ENCODE measurements at regions not wholly inside any gene's neighbourhood (a gene's known extent, or its start where the extent isn't known, plus 50 kb on each side); places are given as distances from the start of the nearest gene placed in this dataset.

GRCh38 chr13:109397285-109397684 lies 389.1 kb downstream of the IRS2 start:
- no peak for TF ChIP-seq CTCF (IDR thresholded peaks at IDR 0.05; ENCODE audit: low read depth, low read length)
- no peaks in the 10 kb centered on the region for H3K36me3 ChIP-seq
- no peak overlapping the region for H3K27ac ChIP-seq
- H3K9me3 ChIP-seq (ENCODE audit: severe bottlenecking): peaks cover 7% of the 10 kb centered on the region
- DNase-seq: no peak
- H3K27me3 ChIP-seq (ENCODE audit: insufficient read depth, low read depth, severe bottlenecking): no peaks in the 10 kb centered on the region
- H3K4me3 ChIP-seq (ENCODE audit: low read depth, low read length): no peak overlapping the region

GRCh38 chr13:109396266-109396665 lies 390.1 kb downstream of the IRS2 start:
- TF ChIP-seq CTCF (IDR thresholded peaks at IDR 0.05; ENCODE audit: low read depth, low read length): no peak
- no peak overlapping the region for H3K27ac ChIP-seq
- no peak for DNase-seq
- H3K9me3 ChIP-seq (ENCODE audit: severe bottlenecking): peaks cover 5% of the 10 kb centered on the region
- no peak overlapping the region for H3K4me3 ChIP-seq (ENCODE audit: low read depth, low read length)
- no peaks in the 10 kb centered on the region for H3K27me3 ChIP-seq (ENCODE audit: insufficient read depth, low read depth, severe bottlenecking)
- no peaks in the 10 kb centered on the region for H3K36me3 ChIP-seq

- DNase-seq: no peak
- no peak overlapping the region for H3K27ac ChIP-seq
- H3K27me3 ChIP-seq (ENCODE audit: insufficient read depth, low read depth, severe bottlenecking): no peaks in the 10 kb centered on the region
- H3K4me3 ChIP-seq (ENCODE audit: low read depth, low read length): no peak overlapping the region
- no peaks in the 10 kb centered on the region for H3K36me3 ChIP-seq
- H3K9me3 ChIP-seq (ENCODE audit: severe bottlenecking): peaks cover 3% of the 10 kb centered on the region
- TF ChIP-seq CTCF (IDR thresholded peaks at IDR 0.05; ENCODE audit: low read depth, low read length): no peak
These were observed 391.4 kb downstream of the IRS2 start for GRCh38 chr13:109395014-109395413.

- no peak overlapping the region for H3K27ac ChIP-seq
- H3K9me3 ChIP-seq (ENCODE audit: severe bottlenecking): peaks cover 3% of the 10 kb centered on the region
- TF ChIP-seq CTCF (IDR thresholded peaks at IDR 0.05; ENCODE audit: low read depth, low read length): no peak
- no peaks in the 10 kb centered on the region for H3K27me3 ChIP-seq (ENCODE audit: insufficient read depth, low read depth, severe bottlenecking)
- no peak overlapping the region for H3K4me3 ChIP-seq (ENCODE audit: low read depth, low read length)
- no peak for DNase-seq
- H3K36me3 ChIP-seq: no peaks in the 10 kb centered on the region
These were observed 391.9 kb downstream of the IRS2 start for GRCh38 chr13:109394311-109394988.

- no peaks in the 10 kb centered on the region for H3K27me3 ChIP-seq (ENCODE audit: insufficient read depth, low read depth, severe bottlenecking)
- no peak for DNase-seq
- H3K36me3 ChIP-seq: no peaks in the 10 kb centered on the region
- TF ChIP-seq CTCF (IDR thresholded peaks at IDR 0.05; ENCODE audit: low read depth, low read length): no peak
- H3K4me3 ChIP-seq (ENCODE audit: low read depth, low read length): no peak overlapping the region
- no peaks in the 10 kb centered on the region for H3K9me3 ChIP-seq (ENCODE audit: severe bottlenecking)
- no peak overlapping the region for H3K27ac ChIP-seq
These were observed 393.3 kb downstream of the IRS2 start for GRCh38 chr13:109393045-109393444.

- no peaks in the 10 kb centered on the region for H3K9me3 ChIP-seq (ENCODE audit: severe bottlenecking)
- DNase-seq: no peak
- no peak overlapping the region for H3K27ac ChIP-seq
- no peak overlapping the region for H3K4me3 ChIP-seq (ENCODE audit: low read depth, low read length)
- H3K36me3 ChIP-seq: no peaks in the 10 kb centered on the region
- no peaks in the 10 kb centered on the region for H3K27me3 ChIP-seq (ENCODE audit: insufficient read depth, low read depth, severe bottlenecking)
- no peak for TF ChIP-seq CTCF (IDR thresholded peaks at IDR 0.05; ENCODE audit: low read depth, low read length)
These were observed 396.0 kb downstream of the IRS2 start for GRCh38 chr13:109390391-109390790.
